ENCODE measurements at regions not wholly inside any gene's neighbourhood (a gene's known extent, or its start where the extent isn't known, plus 50 kb on each side); places are given as distances from the start of the nearest gene placed in this dataset.

GRCh38 chr15:47500842-47501241 is 216.5 kb upstream of the SEMA6D start:
- Histone ChIP-seq H3K27ac (ENCODE audit: low read depth, low read length) (no peak overlapping the region), H4K20me1 (ENCODE audit: insufficient read depth, low read length) (no peaks in the 10 kb centered on the region), H2AFZ (ENCODE audit: low read depth, low read length) (no peak overlapping the region), H3K4me3 (ENCODE audit: insufficient read depth, low read depth, low read length) (no peak overlapping the region), H3K36me3 (ENCODE audit: insufficient read depth, low read length) (no peaks in the 10 kb centered on the region), H3K79me2 (ENCODE audit: insufficient read depth, low read length) (no peaks in the 10 kb centered on the region), H3K4me1 (ENCODE audit: insufficient read depth, low read length) (no peaks in the 10 kb centered on the region), H3K9ac (ENCODE audit: low read length) (no peak overlapping the region), H3K4me2 (ENCODE audit: low read length) (no peak overlapping the region), H3K27me3 (ENCODE audit: insufficient read depth, low read length) (no peaks in the 10 kb centered on the region), H3K9me3 (ENCODE audit: insufficient read depth, low read depth, low read length) (no peaks in the 10 kb centered on the region)
- peaks cover 10% of the 10 kb centered on the region for H3K4me1 Mint-ChIP-seq (ENCODE audit: low read depth, unreplicated experiment)
- no peaks in the 10 kb centered on the region for H3K36me3 Mint-ChIP-seq (ENCODE audit: low read depth, unreplicated experiment)
- no peaks in the 10 kb centered on the region for H3K9me3 Mint-ChIP-seq (ENCODE audit: unreplicated experiment)
- no peak for TF ChIP-seq CTCF (IDR thresholded peaks at IDR 0.05; ENCODE audit: insufficient read depth, low read depth, low read length)
- TF ChIP-seq EZH2 (IDR thresholded peaks at IDR 0.05; ENCODE audit: insufficient read depth, low read length) = no peak
- H3K4me3 Mint-ChIP-seq (ENCODE audit: unreplicated experiment) = no peak overlapping the region
- FAIRE-seq = no peak
- DNase-seq (ENCODE audit: low read depth) = no peak
- H3K27ac Mint-ChIP-seq (ENCODE audit: unreplicated experiment) = no peak overlapping the region
- H3K27me3 Mint-ChIP-seq (ENCODE audit: low read depth, unreplicated experiment) = no peaks in the 10 kb centered on the region

GRCh38 chr15:47502041-47502440 is 215.3 kb upstream of the SEMA6D start:
- Histone ChIP-seq H4K20me1 (ENCODE audit: insufficient read depth, low read length) (no peaks in the 10 kb centered on the region), H3K9ac (ENCODE audit: low read length) (no peak overlapping the region), H3K4me3 (ENCODE audit: insufficient read depth, low read depth, low read length) (no peak overlapping the region), H3K9me3 (ENCODE audit: insufficient read depth, low read depth, low read length) (no peaks in the 10 kb centered on the region), H3K27me3 (ENCODE audit: insufficient read depth, low read length) (no peaks in the 10 kb centered on the region), H3K79me2 (ENCODE audit: insufficient read depth, low read length) (no peaks in the 10 kb centered on the region), H3K4me1 (ENCODE audit: insufficient read depth, low read length) (peaks cover 4% of the 10 kb centered on the region), H3K4me2 (ENCODE audit: low read length) (no peak overlapping the region), H3K27ac (ENCODE audit: low read depth, low read length) (no peak overlapping the region), H2AFZ (ENCODE audit: low read depth, low read length) (no peak overlapping the region), H3K36me3 (ENCODE audit: insufficient read depth, low read length) (no peaks in the 10 kb centered on the region)
- Mint-ChIP-seq H3K27ac (ENCODE audit: unreplicated experiment) (no peak overlapping the region), H3K4me3 (ENCODE audit: unreplicated experiment) (no peak overlapping the region), H3K4me1 (ENCODE audit: low read depth, unreplicated experiment) (peaks cover 21% of the 10 kb centered on the region), H3K27me3 (ENCODE audit: low read depth, unreplicated experiment) (no peaks in the 10 kb centered on the region), H3K9me3 (ENCODE audit: unreplicated experiment) (no peaks in the 10 kb centered on the region), H3K36me3 (ENCODE audit: low read depth, unreplicated experiment) (no peaks in the 10 kb centered on the region)
- FAIRE-seq (no peak), DNase-seq (ENCODE audit: low read depth) (no peak)
- TF ChIP-seq EZH2 (IDR thresholded peaks at IDR 0.05; ENCODE audit: insufficient read depth, low read length) = no peak
- no peak for TF ChIP-seq CTCF (IDR thresholded peaks at IDR 0.05; ENCODE audit: insufficient read depth, low read depth, low read length)

- Histone ChIP-seq H3K4me1 (ENCODE audit: insufficient read depth, low read length) (peaks cover 4% of the 10 kb centered on the region), H3K27me3 (ENCODE audit: insufficient read depth, low read length) (no peaks in the 10 kb centered on the region), H3K9me3 (ENCODE audit: insufficient read depth, low read depth, low read length) (no peaks in the 10 kb centered on the region), H3K36me3 (ENCODE audit: insufficient read depth, low read length) (no peaks in the 10 kb centered on the region), H3K9ac (ENCODE audit: low read length) (no peak overlapping the region), H3K4me2 (ENCODE audit: low read length) (no peak overlapping the region), H4K20me1 (ENCODE audit: insufficient read depth, low read length) (no peaks in the 10 kb centered on the region), H3K79me2 (ENCODE audit: insufficient read depth, low read length) (no peaks in the 10 kb centered on the region), H3K4me3 (ENCODE audit: insufficient read depth, low read depth, low read length) (no peak overlapping the region), H2AFZ (ENCODE audit: low read depth, low read length) (no peak overlapping the region), H3K27ac (ENCODE audit: low read depth, low read length) (no peak overlapping the region)
- Mint-ChIP-seq H3K4me1 (ENCODE audit: low read depth, unreplicated experiment) (peaks cover 21% of the 10 kb centered on the region), H3K27me3 (ENCODE audit: low read depth, unreplicated experiment) (no peaks in the 10 kb centered on the region), H3K4me3 (ENCODE audit: unreplicated experiment) (no peak overlapping the region), H3K9me3 (ENCODE audit: unreplicated experiment) (no peaks in the 10 kb centered on the region), H3K36me3 (ENCODE audit: low read depth, unreplicated experiment) (no peaks in the 10 kb centered on the region), H3K27ac (ENCODE audit: unreplicated experiment) (no peak overlapping the region)
- FAIRE-seq (no peak), DNase-seq (ENCODE audit: low read depth) (no peak)
- TF ChIP-seq EZH2 (IDR thresholded peaks at IDR 0.05; ENCODE audit: insufficient read depth, low read length) (no peak), CTCF (IDR thresholded peaks at IDR 0.05; ENCODE audit: insufficient read depth, low read depth, low read length) (no peak)
These were observed 213.4 kb upstream of the SEMA6D start for GRCh38 chr15:47503876-47504275.

All from astrocyte (in vitro differentiated cells and primary cell).